GM12878 (cell line): ENCODE measurements at regions not wholly inside any gene's neighbourhood (a gene's known extent, or its start where the extent isn't known, plus 50 kb on each side); places are given as distances from the start of the nearest gene placed in this dataset.

ENCODE experiments used
- ATAC-seq: fragments of 200-7000 bp; cut with Tn5 transposase; 3 replicates; pipeline ENCODE4 v1.9.1; 2020; ENCODE audit warnings: mild to moderate bottlenecking, moderate library complexity
- BruUV-seq: library from RNA; stranded (reverse); fragments of 400-500 nt; replicated peaks from 2 replicates; lab custom pipeline; 2021; lab: Mats Ljungman, UMichigan
- CTCF ChIA-PET: fragments of 300-600 bp; sonication (Branson Sonifier 250); formaldehyde crosslinking; extraction: SDS; loops from one replicate; lab custom pipeline; 2021; ENCODE audit warnings: inconsistent platforms; lab: Yijun Ruan, JAX
- POLR2A ChIA-PET: fragments of 350-600 bp; formaldehyde crosslinking; extraction: SDS; loops from one replicate; lab custom pipeline; 2021; ENCODE audit warnings: inconsistent platforms; lab: Charles Lee
- RAD21 ChIA-PET: fragments of 300-600 bp; sonication (Branson Sonifier 250); formaldehyde crosslinking; loops from one replicate; lab custom pipeline; 2023; ENCODE audit warnings: antibody characterized with exemption; ENCODE audit not compliant: unreplicated experiment; lab: Charles Lee
- SMC1A ChIA-PET: fragments of 300-600 bp; sonication (Branson Sonifier 250); formaldehyde crosslinking; loops from one replicate; lab custom pipeline; 2023; ENCODE audit not compliant: unreplicated experiment, uncharacterized antibody; lab: Charles Lee
- DNase-seq: peaks from one replicate; pipeline ENCODE4 v3.0.0-alpha.2; 2011; ENCODE audit warnings: low read depth, low spot score
- FAIRE-seq: peaks from 3 replicates; lab custom pipeline; 2011; peaks lifted over from hg19 to GRCh38; lab: Jason Lieb, UNC
- H2AFZ ChIP-seq: 2 replicates; pipeline ENCODE4 v1.6.0; 2011; ENCODE audit warnings: low read depth, low read length, control low read depth; ENCODE audit not compliant: control insufficient read depth
- H3K27ac ChIP-seq: 2 replicates; pipeline ENCODE4 v1.5.1; 2011; ENCODE audit warnings: control low read depth; ENCODE audit not compliant: control insufficient read depth, insufficient read depth
- H3K27me3 ChIP-seq, 2 experiments: replicated peaks in 1 of 2; 2 replicates each; pipeline versions ENCODE4 v1.6.0 to v1.6.1; 2011; ENCODE audit warnings: low read length in 1 of 2; ENCODE audit not compliant: control insufficient read depth in 2 of 2, insufficient read depth in 2 of 2
- H3K36me3 ChIP-seq, 2 experiments: 2 replicates each; pipeline ENCODE4 v1.5.1; 2011; ENCODE audit warnings: low read length in 1 of 2; ENCODE audit not compliant: control insufficient read depth in 2 of 2, insufficient read depth in 2 of 2
- H3K4me1 ChIP-seq: 2 replicates; pipeline ENCODE4 v1.6.1; 2011; ENCODE audit warnings: mild to moderate bottlenecking, low read length, moderate library complexity, mixed read lengths; ENCODE audit not compliant: control insufficient read depth, insufficient read depth
- H3K4me2 ChIP-seq: 2 replicates; pipeline ENCODE4 v1.6.0; 2011; ENCODE audit warnings: control low read depth; ENCODE audit not compliant: control insufficient read depth, insufficient read depth
- H3K4me3 ChIP-seq: fragments of 200-600 bp; sonication (generic); 2 replicates; pipeline ENCODE4 v1.5.1; 2016
- H3K79me2 ChIP-seq: 2 replicates; pipeline ENCODE4 v1.6.0; 2011; ENCODE audit warnings: low read length; ENCODE audit not compliant: control insufficient read depth, insufficient read depth
- H3K9ac ChIP-seq: 2 replicates; pipeline ENCODE4 v1.8.0; 2011; ENCODE audit warnings: low read length, control low read depth, mixed read lengths; ENCODE audit not compliant: control insufficient read depth, insufficient read depth
- H3K9me3 ChIP-seq: replicated peaks from 3 replicates; pipeline ENCODE4 v1.5.1; 2011; ENCODE audit warnings: mild to moderate bottlenecking, low read length; ENCODE audit not compliant: control insufficient read depth, insufficient read depth
- H4K20me1 ChIP-seq: 2 replicates; pipeline ENCODE4 v1.6.0; 2011; ENCODE audit not compliant: control insufficient read depth, insufficient read depth
- BMI1 ChIP-seq: fragments of 450-650 bp; IDR thresholded peaks from 2 replicates; pipeline ENCODE4 v1.6.1; 2016; ENCODE audit warnings: mild to moderate bottlenecking, moderate library complexity, borderline replicate concordance
- EZH2 ChIP-seq: IDR thresholded peaks from 2 replicates; pipeline ENCODE4 v1.6.1; 2012; ENCODE audit warnings: low read depth, mild to moderate bottlenecking, control low read depth, inconsistent platforms, low read length, borderline replicate concordance; ENCODE audit not compliant: control insufficient read depth
- GABPA ChIP-seq: IDR thresholded peaks from 2 replicates; pipeline ENCODE4 v1.6.1; 2014; ENCODE audit warnings: antibody characterized with exemption, low read depth, mild to moderate bottlenecking, inconsistent platforms
- IKZF2 ChIP-seq, 2 experiments: fragments of 450-650 bp; IDR thresholded peaks; 2 replicates each; pipeline ENCODE4 v1.6.1; 2017; ENCODE audit warnings: mild to moderate bottlenecking in 2 of 2, moderate library complexity in 2 of 2
- IRF4 ChIP-seq: IDR thresholded peaks from 2 replicates; pipeline ENCODE4 v1.6.1; 2011; ENCODE audit warnings: low read depth, low read length
- MXI1 ChIP-seq: fragments of 150-350 bp; IDR thresholded peaks from 2 replicates; pipeline ENCODE4 v1.6.1; 2011; ENCODE audit warnings: low read depth, mild to moderate bottlenecking, inconsistent platforms, low read length, improper control_type of control experiment
- MYB ChIP-seq: fragments of 150-350 bp; IDR thresholded peaks from 2 replicates; pipeline ENCODE4 v1.6.1; 2014; ENCODE audit warnings: mild to moderate bottlenecking, low read depth, low read length, borderline replicate concordance
- MYC ChIP-seq: IDR thresholded peaks from 2 replicates; pipeline ENCODE4 v1.6.1; 2011; ENCODE audit warnings: mild to moderate bottlenecking, low read length, moderate library complexity, inconsistent platforms; ENCODE audit not compliant: insufficient read depth, insufficient replicate concordance, insufficient read length, severe bottlenecking
- NFIC ChIP-seq: IDR thresholded peaks from 2 replicates; pipeline ENCODE4 v1.6.1; 2012; ENCODE audit warnings: low read depth, mild to moderate bottlenecking, inconsistent platforms, low read length, moderate library complexity
- NR2C1 ChIP-seq: fragments of 450-650 bp; IDR thresholded peaks from 2 replicates; pipeline ENCODE4 v1.6.1; 2017; ENCODE audit warnings: antibody characterized with exemption, mild to moderate bottlenecking, moderate library complexity
- RCOR1 ChIP-seq: conservative IDR thresholded peaks from 2 replicates; pipeline ENCODE4 v1.6.1; 2012; ENCODE audit warnings: low read depth, low read length, improper control_type of control experiment
- SIN3A ChIP-seq: IDR thresholded peaks from 2 replicates; pipeline ENCODE4 v1.6.1; 2012; ENCODE audit warnings: low read depth, low read length, improper control_type of control experiment
- STAT3 ChIP-seq: IDR thresholded peaks from 2 replicates; pipeline ENCODE4 v1.6.1; 2011; ENCODE audit warnings: low read depth, low read length, improper control_type of control experiment
- TBL1XR1 ChIP-seq: IDR thresholded peaks from 2 replicates; pipeline ENCODE4 v1.6.1; 2012; ENCODE audit warnings: low read depth, low read length, improper control_type of control experiment
- YY1 ChIP-seq: IDR thresholded peaks from 2 replicates; pipeline ENCODE4 v1.6.1; 2011; ENCODE audit warnings: low read depth, mild to moderate bottlenecking, low read length
- ZNF274 ChIP-seq: IDR thresholded peaks from one replicate; pipeline ENCODE4 v1.8.0; 2011; ENCODE audit not compliant: insufficient read length, insufficient read depth
- ZNF384 ChIP-seq: IDR thresholded peaks from 2 replicates; pipeline ENCODE4 v1.6.1; 2012; ENCODE audit warnings: low read depth, mild to moderate bottlenecking, low read length, improper control_type of control experiment, borderline replicate concordance
- WGBS: methylation state at CpG from one replicate; pipeline ENCODE4 v1.1.6; 2016; ENCODE audit warnings: low lambda C conversion rate; ENCODE audit not compliant: insufficient replicate concordance, insufficient coverage; ENCODE audit errors: missing lambda C conversion rate; 5-methylcytosine and 5-hydroxymethylcytosine counted together
- in situ Hi-C: fragments of 300-500 bp; cut with MboI; formaldehyde crosslinking; loops from 9 replicates; pipeline ENCODE4 v1.14.3; 2018; ENCODE audit warnings: mixed read lengths
- intact Hi-C: fragments of 100-400 bp; cut with micrococcal nuclease; formaldehyde crosslinking; loops from one replicate; pipeline ENCODE4 v1.14.2; 2022; ENCODE audit not compliant: unreplicated experiment
- TF ChIP-seq, protein P1 (sequence below): fragments of 450-650 bp; IDR thresholded peaks from 2 replicates; pipeline ENCODE4 v1.6.1; 2016; ENCODE audit warnings: mild to moderate bottlenecking
- TF ChIP-seq, protein P2 (sequence below): IDR thresholded peaks from 2 replicates; pipeline ENCODE4 v1.6.1; 2012; ENCODE audit warnings: mild to moderate bottlenecking, low read depth, low read length

DNA sequence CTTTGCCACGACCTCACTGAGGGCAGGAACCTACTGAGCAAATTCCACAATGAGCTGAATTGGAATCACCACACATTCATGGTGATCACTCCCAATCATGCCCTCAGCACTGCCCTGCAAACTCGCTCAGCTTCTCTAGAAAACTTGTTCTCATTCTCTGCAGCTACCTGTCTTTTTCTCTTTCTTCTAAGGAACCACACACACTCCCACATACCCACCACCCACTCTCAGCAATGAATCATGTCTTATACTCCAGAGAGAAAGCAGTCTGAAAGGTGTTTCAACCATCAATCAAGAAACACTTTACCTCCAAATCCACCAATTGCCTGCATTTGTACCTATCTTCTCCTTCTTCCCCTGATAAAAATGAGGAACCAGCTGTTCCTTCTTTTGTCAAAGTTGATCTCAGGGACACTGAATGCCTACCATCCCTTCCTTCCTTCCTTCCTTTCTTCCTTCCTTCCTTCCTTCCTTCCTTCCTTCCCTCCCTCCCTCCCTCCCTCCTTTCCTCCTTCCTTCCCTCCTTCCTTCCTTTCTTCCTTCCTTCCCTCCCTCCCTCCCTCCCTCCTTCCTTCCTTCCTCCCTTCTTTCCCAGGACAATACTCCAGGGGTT is 84.6 kb upstream of the SGK1 start (continued):
- TF ChIP-seq MXI1 (no peak), STAT3 (no peak), MYB (no peak), SIN3A (no peak), ZNF384 (no peak), ZNF274 (no peak), BMI1 (no peak), GABPA (no peak)
- TF ChIP-seq, all 136 proteins: peak for 0

DNA sequence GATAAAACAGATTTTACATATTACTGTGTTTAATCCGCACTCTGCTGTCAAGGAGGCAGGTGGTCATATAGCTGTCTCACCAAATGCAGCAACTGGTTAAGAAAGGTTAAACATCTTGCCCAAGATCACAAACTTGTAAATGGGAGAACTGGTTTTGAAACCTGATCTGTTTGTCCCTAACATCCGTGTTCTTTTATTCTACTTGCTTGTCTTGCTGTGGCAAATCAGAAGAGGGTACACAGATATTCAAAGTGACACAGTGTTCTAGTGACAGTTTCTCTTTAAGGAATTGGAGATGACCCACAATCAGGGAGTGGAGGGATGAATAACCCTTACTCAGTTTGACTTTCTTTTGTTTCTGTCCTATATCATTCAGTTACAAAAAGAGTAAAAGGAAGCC is 83.0 kb upstream of the SGK1 start:
- ChIA-PET SMC1A (interaction anchor here (0.6 kb wide), 1 partner anchor 50 kb away, joined by 3 read pairs; no protein-coding TSS in a partner anchor), POLR2A (no interaction called here), RAD21 (no interaction called here)
- H2AFZ ChIP-seq, result no peak overlapping the region
- ATAC-seq (no peak), FAIRE-seq (no peak), DNase-seq (no peak)
- no peaks in the 10 kb centered on the region for H3K79me2 ChIP-seq
- no peaks in the 10 kb centered on the region for H3K27me3 ChIP-seq
- 77% methylated on average over 2 of the region's 2 CpGs for WGBS
- BruUV-seq, result no TSS peak
- H3K4me1 ChIP-seq, result no peaks in the 10 kb centered on the region; the same call in 1 of the 2 replicates
- no peaks in the 10 kb centered on the region for H3K36me3 ChIP-seq
- intact Hi-C loops, result no loop called here
- no peak for TF ChIP-seq NFIC
- TF ChIP-seq, protein P1, sequence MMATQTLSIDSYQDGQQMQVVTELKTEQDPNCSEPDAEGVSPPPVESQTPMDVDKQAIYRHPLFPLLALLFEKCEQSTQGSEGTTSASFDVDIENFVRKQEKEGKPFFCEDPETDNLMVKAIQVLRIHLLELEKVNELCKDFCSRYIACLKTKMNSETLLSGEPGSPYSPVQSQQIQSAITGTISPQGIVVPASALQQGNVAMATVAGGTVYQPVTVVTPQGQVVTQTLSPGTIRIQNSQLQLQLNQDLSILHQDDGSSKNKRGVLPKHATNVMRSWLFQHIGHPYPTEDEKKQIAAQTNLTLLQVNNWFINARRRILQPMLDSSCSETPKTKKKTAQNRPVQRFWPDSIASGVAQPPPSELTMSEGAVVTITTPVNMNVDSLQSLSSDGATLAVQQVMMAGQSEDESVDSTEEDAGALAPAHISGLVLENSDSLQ, result no peak
- no peak for TF ChIP-seq BMI1
- no peak for TF ChIP-seq IKZF2 (IDR thresholded peaks at IDR 0.05)
- TF ChIP-seq RCOR1, result no peak
- TF ChIP-seq MYC, result no peak
- TF ChIP-seq, protein P2, sequence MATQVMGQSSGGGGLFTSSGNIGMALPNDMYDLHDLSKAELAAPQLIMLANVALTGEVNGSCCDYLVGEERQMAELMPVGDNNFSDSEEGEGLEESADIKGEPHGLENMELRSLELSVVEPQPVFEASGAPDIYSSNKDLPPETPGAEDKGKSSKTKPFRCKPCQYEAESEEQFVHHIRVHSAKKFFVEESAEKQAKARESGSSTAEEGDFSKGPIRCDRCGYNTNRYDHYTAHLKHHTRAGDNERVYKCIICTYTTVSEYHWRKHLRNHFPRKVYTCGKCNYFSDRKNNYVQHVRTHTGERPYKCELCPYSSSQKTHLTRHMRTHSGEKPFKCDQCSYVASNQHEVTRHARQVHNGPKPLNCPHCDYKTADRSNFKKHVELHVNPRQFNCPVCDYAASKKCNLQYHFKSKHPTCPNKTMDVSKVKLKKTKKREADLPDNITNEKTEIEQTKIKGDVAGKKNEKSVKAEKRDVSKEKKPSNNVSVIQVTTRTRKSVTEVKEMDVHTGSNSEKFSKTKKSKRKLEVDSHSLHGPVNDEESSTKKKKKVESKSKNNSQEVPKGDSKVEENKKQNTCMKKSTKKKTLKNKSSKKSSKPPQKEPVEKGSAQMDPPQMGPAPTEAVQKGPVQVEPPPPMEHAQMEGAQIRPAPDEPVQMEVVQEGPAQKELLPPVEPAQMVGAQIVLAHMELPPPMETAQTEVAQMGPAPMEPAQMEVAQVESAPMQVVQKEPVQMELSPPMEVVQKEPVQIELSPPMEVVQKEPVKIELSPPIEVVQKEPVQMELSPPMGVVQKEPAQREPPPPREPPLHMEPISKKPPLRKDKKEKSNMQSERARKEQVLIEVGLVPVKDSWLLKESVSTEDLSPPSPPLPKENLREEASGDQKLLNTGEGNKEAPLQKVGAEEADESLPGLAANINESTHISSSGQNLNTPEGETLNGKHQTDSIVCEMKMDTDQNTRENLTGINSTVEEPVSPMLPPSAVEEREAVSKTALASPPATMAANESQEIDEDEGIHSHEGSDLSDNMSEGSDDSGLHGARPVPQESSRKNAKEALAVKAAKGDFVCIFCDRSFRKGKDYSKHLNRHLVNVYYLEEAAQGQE, result no peak
- no peak for TF ChIP-seq NR2C1
- no peak for TF ChIP-seq YY1
- no peak for TF ChIP-seq EZH2
- TF ChIP-seq TBL1XR1, result no peak
- TF ChIP-seq IRF4, result no peak
- TF ChIP-seq, all 136 proteins: peak for 0
- Histone ChIP-seq H3K4me3 (no peak overlapping the region), H3K9ac (no peak overlapping the region), H4K20me1 (no peaks in the 10 kb centered on the region), H3K27ac (no peak overlapping the region), H3K9me3 (no peaks in the 10 kb centered on the region), H3K4me2 (no peak overlapping the region)
- CTCF ChIA-PET, result no interaction called here
- in situ Hi-C loops, result no loop called here
